ENCODE measurements at regions not wholly inside any gene's neighbourhood (a gene's known extent, or its start where the extent isn't known, plus 50 kb on each side); places are given as distances from the start of the nearest gene placed in this dataset.

- no TSS peak for BruUV-seq (replicated peaks)
- Mint-ChIP-seq H3K4me3 (ENCODE audit: unreplicated experiment) (no peak overlapping the region), H3K27ac (ENCODE audit: unreplicated experiment) (no peak overlapping the region), H3K9me3 (ENCODE audit: unreplicated experiment) (peaks cover 10% of the 10 kb centered on the region), H3K27me3 (ENCODE audit: insufficient read depth, unreplicated experiment) (no peaks in the 10 kb centered on the region), H3K4me1 (ENCODE audit: low read depth, unreplicated experiment) (no peaks in the 10 kb centered on the region), H3K36me3 (ENCODE audit: insufficient read depth, unreplicated experiment) (no peaks in the 10 kb centered on the region)
- no peaks in the 10 kb centered on the region for H3K9me3 ChIP-seq
- TF ChIP-seq CTCF (IDR thresholded peaks at IDR 0.05; ENCODE audit: insufficient read depth in 1 of 2, low read depth in 1 of 2, low read length in 1 of 2, severe bottlenecking in 1 of 2, unreplicated experiment in 1 of 2), result no peak
- intact Hi-C loops (cut with micrococcal nuclease; ENCODE audit: unreplicated experiment), result no loop called here
- ChIA-PET CTCF (no interaction called here), POLR2A (no interaction called here)
- no peaks in the 10 kb centered on the region for H3K36me3 ChIP-seq (ENCODE audit: control insufficient read depth, insufficient read depth, low read length)
- no peak for DNase-seq
- H3K4me3 ChIP-seq (ENCODE audit: low read depth, low read length), result no peak overlapping the region
- no peaks in the 10 kb centered on the region for H3K4me1 ChIP-seq
- no peaks in the 10 kb centered on the region for H3K27me3 ChIP-seq (replicated peaks; ENCODE audit: control insufficient read depth, insufficient read depth, low read length)
Observed at GRCh38 chr5:3801967-3802366, 206.3 kb downstream of the IRX1 start.

- Mint-ChIP-seq H3K9me3 (ENCODE audit: unreplicated experiment) (peaks cover 16% of the 10 kb centered on the region), H3K36me3 (ENCODE audit: insufficient read depth, unreplicated experiment) (no peaks in the 10 kb centered on the region), H3K4me3 (ENCODE audit: unreplicated experiment) (no peak overlapping the region), H3K27me3 (ENCODE audit: insufficient read depth, unreplicated experiment) (peaks cover 4% of the 10 kb centered on the region), H3K27ac (ENCODE audit: unreplicated experiment) (no peak overlapping the region), H3K4me1 (ENCODE audit: low read depth, unreplicated experiment) (no peaks in the 10 kb centered on the region)
- Histone ChIP-seq H3K36me3 (ENCODE audit: control insufficient read depth, insufficient read depth, low read length) (no peaks in the 10 kb centered on the region), H3K4me3 (ENCODE audit: low read depth, low read length) (no peak overlapping the region), H3K4me1 (no peaks in the 10 kb centered on the region), H3K9me3 (no peaks in the 10 kb centered on the region), H3K27me3 (replicated peaks; ENCODE audit: control insufficient read depth, insufficient read depth, low read length) (no peaks in the 10 kb centered on the region)
- BruUV-seq (replicated peaks), result no TSS peak
- DNase-seq, result no peak
- TF ChIP-seq CTCF (IDR thresholded peaks at IDR 0.05; ENCODE audit: insufficient read depth in 1 of 2, low read depth in 1 of 2, low read length in 1 of 2, severe bottlenecking in 1 of 2, unreplicated experiment in 1 of 2), result no peak
- ChIA-PET POLR2A (no interaction called here), CTCF (no interaction called here)
- intact Hi-C loops (cut with micrococcal nuclease; ENCODE audit: unreplicated experiment), result no loop called here
Observed at GRCh38 chr5:3809455-3809854, 213.8 kb downstream of the IRX1 start.

GRCh38 chr5:3811116-3811515 is 215.5 kb downstream of the IRX1 start:
- intact Hi-C loops (cut with micrococcal nuclease; ENCODE audit: unreplicated experiment), result no loop called here
- TF ChIP-seq CTCF (IDR thresholded peaks at IDR 0.05; ENCODE audit: insufficient read depth in 1 of 2, low read depth in 1 of 2, low read length in 1 of 2, severe bottlenecking in 1 of 2, unreplicated experiment in 1 of 2), result no peak
- Mint-ChIP-seq H3K9me3 (ENCODE audit: unreplicated experiment) (peaks cover 16% of the 10 kb centered on the region), H3K27me3 (ENCODE audit: insufficient read depth, unreplicated experiment) (peaks cover 4% of the 10 kb centered on the region), H3K4me3 (ENCODE audit: unreplicated experiment) (no peak overlapping the region), H3K4me1 (ENCODE audit: low read depth, unreplicated experiment) (no peaks in the 10 kb centered on the region), H3K36me3 (ENCODE audit: insufficient read depth, unreplicated experiment) (no peaks in the 10 kb centered on the region), H3K27ac (ENCODE audit: unreplicated experiment) (no peak overlapping the region)
- Histone ChIP-seq H3K4me3 (ENCODE audit: low read depth, low read length) (no peak overlapping the region), H3K27me3 (replicated peaks; ENCODE audit: control insufficient read depth, insufficient read depth, low read length) (no peaks in the 10 kb centered on the region), H3K36me3 (ENCODE audit: control insufficient read depth, insufficient read depth, low read length) (no peaks in the 10 kb centered on the region), H3K4me1 (no peaks in the 10 kb centered on the region), H3K9me3 (no peaks in the 10 kb centered on the region)
- POLR2A ChIA-PET, result no interaction called here
- CTCF ChIA-PET, result no interaction called here
- no TSS peak for BruUV-seq (replicated peaks)
- no peak for DNase-seq

Measured in Caco-2 (cell line).